ENCODE measurements at regions not wholly inside any gene's neighbourhood (a gene's known extent, or its start where the extent isn't known, plus 50 kb on each side); places are given as distances from the start of the nearest gene placed in this dataset.
"Not testable (repeated sequence)": the region's sequence is repeated elsewhere in the genome, so short reads cannot be mapped to it uniquely, and the experiment has no call there.

DNA sequence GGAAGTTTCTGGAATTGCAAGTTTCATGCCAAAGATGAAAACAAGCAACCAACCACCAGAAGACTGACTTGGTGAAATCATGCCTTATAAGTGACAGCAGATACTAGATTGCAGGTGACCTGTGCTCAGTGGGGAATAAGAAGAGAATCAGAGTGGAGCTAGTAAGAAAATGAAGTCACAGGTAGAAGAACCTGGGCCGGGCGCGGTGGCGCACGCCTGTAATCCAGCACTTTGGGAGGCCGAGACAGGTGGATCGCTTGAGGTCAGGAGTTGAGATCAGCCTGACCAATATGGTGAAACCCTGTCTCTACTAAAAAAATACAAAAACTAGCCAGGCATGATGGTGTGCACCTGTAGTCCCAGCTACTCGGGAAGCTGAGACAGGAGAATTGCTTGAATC is 251.7 kb upstream of the PODXL start:
- intact Hi-C loops (cut with micrococcal nuclease) = not testable (repeated sequence)

DNA sequence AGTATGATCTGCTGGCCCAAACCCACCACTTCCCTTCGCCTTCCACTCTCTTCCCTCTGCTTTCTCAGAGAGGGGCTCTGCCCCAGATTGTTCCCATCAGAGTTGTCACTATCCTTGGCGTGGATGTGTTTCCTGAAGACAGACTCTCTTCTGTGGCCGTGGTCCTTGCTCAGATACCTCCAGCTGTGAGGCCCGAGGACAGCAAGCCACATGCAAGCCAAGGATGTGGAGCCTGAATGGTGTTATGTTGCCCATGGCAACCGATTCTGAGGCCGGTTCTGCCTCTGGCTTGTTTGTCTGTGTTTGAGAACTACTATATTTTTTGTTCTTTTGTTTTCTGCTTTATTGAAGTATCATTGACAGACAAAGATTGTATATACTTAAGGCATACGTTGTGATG is 247.4 kb upstream of the PODXL start:
- intact Hi-C loops (cut with micrococcal nuclease) = no loop called here

DNA sequence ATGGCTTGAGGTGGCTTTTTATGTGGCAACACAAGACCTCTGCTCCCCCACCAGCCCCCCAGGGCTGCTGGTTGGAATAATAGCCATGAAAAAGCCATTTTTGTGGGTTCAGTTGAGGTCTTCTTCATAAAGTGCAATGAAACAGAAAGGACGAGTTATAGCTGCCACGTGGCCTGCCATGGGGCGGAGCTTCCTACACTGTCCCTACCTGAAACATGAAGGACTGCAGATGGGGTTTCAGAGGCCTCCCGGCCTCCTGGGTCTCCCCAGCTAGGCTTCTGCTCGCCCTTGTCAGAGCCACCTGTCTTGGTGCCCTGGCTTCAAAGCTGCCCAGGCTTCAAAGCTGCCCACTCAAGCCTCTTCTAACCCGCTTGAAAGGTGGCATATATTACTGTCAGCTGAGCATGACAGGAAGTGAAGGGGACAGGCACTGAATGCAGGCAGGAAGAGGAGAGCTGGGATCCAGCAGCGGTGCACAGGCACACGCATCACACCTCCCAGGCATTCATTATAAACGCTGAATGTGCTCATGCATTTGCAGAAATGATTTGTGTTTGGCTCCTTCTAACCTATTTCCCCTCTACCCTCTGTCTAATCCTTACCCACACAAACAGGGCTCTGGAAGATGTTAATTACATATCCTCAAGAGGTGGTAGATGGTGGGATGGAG is 245.9 kb upstream of the PODXL start:
- intact Hi-C loops (cut with micrococcal nuclease) = no loop called here

DNA sequence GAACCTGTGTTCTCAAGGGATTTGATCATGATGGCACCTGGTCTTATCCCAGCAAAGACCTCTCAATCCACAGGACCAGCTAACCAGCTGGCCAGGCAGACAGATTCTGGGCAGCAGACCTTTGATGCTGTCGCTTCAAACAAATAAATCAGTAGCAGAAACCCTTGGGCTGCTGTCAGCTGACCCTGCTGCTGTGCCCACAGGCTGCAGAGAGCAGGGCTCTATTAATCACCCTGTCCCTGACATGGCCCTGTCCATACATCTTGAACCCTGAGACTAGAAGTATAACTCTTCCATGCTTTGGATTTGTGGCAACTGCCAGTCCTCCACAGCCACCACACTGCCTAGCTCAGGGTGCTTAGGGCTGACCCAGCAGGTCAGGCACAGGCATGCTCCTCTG is 244.1 kb upstream of the PODXL start:
- intact Hi-C loops (cut with micrococcal nuclease) = no loop called here

DNA sequence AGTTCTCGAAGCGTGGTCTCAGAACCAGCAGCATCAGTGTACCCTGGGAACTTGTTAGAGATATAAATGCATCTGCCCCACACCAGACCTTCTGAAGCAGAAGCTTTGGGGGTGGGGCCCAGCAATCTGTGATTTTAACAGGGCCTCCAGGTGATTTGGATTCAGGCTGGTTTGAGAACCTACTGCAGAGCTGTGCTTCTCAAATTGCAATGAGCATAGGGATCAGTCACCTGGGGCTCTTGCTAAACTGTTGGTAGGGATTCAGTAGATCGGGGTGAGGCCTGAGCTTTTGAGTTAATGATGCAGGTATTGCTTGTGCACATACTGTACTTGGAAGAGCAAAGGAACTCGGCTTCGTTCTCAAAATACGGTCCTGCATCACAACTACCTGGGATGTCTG is 243.6 kb upstream of the PODXL start:
- intact Hi-C loops (cut with micrococcal nuclease) = no loop called here

DNA sequence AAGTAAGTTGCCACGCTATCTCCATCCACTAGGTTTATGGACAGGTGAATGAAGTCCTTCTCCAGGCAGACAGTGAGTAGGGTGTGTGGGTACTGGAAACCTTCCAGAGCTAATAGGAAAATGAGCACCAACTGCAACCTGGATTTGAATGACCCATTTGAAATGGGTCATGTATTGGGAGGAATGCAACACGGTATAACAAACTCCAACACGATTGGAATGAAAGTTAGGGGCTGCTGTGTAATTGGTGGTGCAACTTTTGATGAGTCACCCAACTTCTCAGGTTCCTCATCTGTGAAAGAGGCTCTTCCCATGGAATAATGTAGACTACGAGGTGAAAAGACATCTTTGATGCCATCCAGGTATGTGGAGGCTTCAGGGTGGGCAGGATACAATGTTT is 241.4 kb upstream of the PODXL start:
- intact Hi-C loops (cut with micrococcal nuclease) = no loop called here

DNA sequence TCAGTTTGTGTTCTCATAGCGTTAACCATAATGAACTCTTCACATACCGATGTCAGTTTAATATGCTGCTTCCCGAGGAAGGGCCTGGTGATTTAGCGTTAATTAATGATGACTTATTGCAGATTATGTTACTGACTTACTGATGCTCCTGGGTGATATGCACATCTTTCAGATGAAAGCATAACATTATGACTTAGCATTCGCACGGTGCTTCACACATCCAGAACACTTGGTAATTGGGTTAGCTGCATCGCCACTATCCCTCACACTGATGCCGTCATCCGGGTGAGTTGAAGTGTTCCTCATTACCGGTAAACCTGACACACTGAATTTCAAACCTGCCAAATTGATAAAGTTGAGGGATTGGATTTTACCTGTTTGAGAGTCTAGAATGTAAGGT is 239.0 kb upstream of the PODXL start:
- intact Hi-C loops (cut with micrococcal nuclease) = no loop called here

DNA sequence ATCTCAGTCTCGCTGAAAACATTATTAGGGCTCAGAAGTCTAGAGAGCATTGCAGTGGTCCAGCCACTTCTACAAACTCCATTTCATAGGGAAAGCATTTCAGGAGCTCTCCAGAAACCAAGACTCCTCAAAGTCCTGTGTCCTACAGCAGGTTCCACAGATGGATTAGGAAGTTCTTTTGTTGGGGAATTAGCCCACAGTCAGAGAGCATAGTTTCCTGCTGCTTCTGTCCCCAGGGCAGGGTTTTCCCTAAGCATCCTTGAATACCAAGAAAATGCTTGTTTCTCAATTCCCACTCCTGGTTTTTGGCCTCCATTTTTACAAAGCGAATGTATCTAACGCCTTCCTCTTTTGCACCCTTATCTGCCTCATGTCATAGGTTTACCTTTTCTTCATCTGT is 235.9 kb upstream of the PODXL start:
- intact Hi-C loops (cut with micrococcal nuclease) = no loop called here

DNA sequence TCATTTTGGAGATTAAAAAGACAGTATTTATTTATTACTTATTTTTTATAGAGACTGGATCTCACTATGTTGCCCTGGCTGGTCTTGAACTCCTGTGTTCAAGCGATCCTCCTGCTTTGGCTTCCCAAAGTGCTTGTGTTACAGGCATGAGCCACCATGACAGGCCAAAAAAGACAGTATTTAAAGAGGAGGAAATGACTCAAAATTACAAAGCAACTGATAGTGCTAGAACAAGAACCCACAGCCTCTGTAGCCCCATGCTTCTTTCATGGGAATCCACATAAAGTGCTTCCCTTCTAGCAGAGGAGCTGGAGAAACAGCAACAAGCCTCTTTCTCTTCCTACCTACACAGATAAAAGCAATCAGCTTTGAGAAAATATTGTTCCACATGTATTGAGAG is 230.7 kb upstream of the PODXL start:
- intact Hi-C loops (cut with micrococcal nuclease) = no loop called here

DNA sequence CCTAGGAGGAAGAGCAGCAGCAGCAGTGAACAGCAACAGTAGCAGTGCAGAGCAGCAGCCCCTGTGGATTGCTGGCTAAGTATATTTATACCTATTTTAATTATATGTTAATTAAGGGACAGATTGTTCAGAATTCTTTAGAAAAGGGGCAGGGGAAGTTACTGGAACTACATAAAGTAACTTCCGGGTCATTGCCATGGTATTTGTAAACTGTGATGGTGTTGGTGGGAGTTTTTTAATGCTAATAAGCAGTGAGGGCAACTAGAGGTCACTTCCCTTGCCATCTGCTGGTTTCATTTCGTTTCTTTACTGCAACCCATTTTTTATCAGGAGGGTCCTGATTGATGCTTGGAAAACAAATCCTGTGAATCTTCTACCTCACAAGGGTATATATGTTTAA is 229.8 kb upstream of the PODXL start:
- intact Hi-C loops (cut with micrococcal nuclease) = no loop called here

DNA sequence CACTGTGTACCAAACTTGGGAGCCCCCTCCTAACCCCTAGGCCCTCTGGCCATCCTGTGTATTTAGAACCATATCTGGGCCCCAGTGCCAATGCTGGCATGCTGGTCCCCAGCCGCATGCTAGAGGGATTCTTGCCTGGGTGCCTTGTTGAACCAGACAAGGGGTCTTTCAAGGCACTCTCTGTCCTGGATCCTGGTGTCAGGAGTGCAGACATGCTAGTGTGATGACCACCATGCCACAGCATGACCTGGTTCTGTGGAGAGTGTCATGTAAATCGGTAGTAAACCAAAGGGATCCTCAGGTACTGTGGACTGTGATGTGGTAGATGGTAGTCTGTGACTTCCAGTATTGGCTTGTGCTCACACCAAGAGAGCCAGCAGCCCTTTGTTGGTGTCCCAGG is 222.2 kb upstream of the PODXL start:
- intact Hi-C loops (cut with micrococcal nuclease) = no loop called here

DNA sequence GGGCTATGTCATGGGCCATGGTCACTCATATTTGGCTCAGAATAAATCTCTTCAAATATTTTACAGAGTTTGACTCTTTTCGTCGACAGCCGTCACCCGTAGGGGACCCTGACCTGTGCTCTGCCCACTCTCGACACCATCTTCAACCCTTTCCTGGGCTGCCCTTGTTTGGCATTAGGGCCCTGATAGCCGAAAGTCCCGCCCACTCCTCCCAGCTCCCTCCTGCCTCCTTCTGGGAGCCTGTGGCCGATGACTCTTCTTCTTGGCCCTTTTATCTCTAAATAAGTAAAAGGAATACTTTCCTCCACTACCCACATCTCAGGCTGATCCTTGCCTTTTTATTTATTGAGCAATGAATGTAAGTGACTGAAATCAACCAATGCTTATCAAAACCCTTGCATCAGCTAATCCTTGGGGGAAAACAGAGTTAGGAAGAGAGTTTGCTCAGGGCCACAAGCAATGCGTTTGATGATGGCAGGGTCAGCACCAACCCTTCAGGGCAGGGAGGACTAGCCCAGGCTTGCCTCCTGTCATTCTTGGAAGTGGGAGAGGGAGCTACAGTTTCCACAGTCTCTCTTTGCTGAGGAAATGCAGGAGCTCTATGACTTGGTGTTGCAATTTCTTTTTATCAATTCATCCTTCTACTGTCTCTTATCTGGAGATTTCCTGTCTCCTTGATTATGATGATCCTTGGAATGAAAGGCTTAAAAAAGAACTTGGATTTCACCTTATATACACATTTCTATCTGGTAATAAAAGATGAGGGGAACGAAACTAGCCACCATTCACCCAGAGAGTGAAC is 218.2 kb upstream of the PODXL start:
- intact Hi-C loops (cut with micrococcal nuclease) = no loop called here

DNA sequence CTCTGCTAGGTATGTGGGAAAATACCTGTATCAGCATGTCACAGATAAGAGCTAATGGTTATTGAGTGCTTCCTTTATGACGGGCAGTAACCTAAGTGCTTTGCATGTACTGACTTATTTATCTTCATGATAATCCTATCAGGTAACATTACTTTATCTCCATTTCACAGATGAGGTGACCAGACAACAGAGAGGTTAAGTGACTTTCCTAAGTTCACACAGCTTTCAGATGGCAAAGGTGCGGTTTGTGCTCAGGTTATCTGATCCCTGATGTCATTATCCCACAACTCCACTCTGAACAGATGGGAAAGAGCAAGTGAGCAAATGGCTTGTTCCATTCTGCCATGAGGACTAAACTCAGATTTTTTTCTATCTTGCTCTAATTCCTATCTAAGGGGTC is 217.0 kb upstream of the PODXL start:
- intact Hi-C loops (cut with micrococcal nuclease) = no loop called here

DNA sequence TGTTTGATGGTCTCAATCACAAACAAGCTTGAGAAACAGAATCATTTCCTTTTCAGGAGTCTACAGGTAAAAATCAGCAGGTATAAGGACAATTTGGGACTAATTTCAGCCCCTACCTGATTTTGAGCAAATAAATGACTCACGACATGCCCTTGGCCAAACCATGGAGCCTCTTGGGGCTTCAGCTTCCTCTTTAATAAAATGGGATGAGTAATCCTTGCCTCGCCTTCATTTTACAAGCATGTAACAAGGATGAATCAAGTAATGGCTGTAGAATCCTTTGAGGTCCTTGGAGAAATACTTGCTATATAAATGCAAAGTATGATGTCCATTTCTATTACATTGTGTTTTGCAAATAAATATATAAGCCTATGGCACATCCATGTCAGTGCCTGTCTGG is 212.8 kb upstream of the PODXL start:
- intact Hi-C loops (cut with micrococcal nuclease) = no loop called here

DNA sequence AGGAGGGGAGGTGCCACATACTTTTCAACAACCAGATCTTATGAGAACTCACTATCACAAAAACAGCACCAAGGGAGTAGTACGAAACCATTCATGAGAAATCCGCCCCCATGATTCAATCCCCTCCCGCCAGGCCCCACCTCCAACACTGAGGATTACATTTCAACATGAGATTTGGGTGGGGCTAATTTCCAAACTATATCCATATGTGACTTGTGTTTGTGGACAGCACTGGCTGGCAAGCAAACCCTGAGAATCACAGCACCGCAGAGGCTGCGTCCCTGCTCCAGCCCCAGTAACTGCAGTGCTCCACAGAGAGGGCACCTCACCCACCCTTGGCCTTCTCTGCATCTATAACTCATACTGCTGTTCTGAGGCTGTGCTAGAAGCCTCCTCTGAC is 211.2 kb upstream of the PODXL start:
- intact Hi-C loops (cut with micrococcal nuclease) = no loop called here

DNA sequence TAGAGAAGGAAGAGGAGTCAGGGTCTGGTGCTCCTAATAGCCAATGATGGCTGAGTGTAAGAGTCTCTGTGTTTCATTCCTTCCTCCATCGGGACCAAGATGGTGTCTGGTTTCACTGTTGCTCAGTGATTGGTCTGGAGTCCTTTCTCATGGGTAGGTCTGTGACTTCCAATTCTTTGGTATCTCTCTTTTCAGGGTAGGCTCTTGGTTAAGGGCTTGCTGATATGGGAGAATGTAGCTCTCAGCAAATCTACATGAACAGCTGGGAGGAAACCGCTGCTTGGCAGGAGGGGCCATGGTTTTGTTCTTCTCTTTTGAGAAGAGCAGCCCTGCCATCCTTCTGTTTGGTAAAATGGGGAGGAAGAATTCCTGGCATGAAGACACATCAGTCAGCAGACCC is 209.1 kb upstream of the PODXL start:
- intact Hi-C loops (cut with micrococcal nuclease) = no loop called here

DNA sequence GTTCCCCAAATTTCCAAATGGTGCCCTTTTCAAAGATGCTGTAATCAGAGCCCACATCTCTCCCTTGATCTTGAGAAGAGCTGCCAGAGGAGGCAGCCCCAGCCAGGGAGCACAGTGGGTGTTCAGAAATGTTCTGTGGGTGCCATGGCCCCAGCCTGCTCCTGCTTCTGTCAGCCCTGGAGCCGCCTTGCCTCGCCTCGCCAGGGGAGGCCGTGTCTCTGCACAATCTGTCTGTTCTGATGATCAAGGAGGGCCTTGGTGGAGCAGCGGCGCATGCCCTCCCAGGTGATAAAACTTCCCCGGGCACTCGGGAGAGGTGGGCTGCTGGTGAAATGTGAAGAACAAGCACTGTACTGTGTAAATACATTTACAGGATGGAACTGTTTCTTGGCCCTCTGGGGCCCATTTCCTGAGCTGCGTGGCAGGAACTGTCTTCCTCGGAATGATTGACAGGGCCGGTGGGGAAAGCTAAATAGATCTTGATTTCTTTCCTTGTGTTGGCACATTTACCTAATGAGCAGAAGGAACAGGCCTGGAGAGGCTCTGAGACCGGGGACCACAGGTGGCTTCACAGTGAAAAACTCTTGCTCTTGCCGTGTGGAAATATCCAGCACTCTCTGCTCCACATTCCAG is 207.8 kb upstream of the PODXL start:
- intact Hi-C loops (cut with micrococcal nuclease) = no loop called here

DNA sequence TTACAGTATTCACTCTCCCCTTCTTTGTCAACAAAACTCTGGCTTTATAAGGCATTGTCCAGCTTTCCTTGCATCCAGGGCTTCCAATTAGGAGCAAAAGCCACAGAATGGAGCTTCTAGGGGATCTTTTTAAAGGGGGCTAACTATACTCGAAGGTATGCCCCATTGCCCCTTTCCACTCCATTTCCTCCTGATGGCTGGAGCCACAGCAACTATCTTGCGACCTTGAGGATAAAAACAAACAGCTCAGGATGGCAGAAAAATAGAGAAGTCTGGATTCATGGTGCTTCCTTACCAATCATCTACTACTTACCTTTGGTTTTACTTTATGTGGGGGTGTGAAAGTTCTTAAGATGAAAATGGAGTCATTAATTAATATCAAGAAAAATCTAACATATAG is 206.3 kb upstream of the PODXL start:
- intact Hi-C loops (cut with micrococcal nuclease) = no loop called here

DNA sequence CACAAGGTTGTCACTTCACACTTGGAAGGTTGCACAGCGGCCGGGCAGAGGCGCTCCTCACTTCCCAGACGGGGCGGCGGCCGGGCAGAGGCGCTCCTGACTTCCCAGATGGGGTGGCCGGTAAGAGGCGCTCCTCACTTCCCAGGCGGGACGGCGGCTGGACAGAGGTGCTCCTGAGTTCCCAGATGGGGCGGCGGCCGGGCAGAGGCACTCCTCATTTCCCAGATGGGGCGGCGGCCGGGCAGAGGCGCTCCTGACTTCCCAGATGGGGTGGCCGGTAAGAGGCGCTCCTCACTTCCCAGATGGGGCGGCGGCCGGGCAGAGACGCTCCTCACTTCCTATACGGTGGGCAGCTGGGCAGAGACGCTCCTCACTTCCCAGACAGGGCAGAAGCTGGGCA is 199.4 kb upstream of the PODXL start:
- intact Hi-C loops (cut with micrococcal nuclease) = not testable (repeated sequence)

DNA sequence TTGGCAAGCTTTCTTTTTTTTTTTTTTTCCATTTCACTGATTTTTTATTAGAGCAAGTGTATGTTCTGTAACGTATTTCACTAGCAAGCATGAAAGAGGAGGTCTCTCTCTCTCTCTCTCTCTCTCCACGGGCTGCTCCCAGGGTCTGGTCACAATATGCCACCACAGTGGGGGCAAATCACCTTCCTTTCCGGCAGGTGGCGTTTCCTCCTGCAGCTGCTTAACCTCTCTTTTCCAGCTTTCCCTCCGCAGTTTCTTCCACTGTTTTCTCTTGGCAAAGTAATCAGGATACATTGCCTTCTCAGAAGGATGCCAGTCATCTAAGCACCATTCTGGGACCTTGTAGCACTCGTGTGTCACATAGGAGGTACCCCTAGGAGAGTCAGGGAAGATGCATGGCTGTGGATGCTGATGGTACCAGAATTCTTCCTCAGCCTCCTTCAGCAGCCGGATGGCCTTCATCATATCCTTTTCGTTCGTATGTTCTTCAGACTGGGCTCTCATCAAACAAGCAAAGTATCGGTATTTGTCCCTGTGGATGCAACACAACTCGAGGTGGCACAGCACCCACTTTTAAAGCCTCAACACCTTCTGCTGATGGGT is 197.3 kb upstream of the PODXL start:
- intact Hi-C loops (cut with micrococcal nuclease) = no loop called here

DNA sequence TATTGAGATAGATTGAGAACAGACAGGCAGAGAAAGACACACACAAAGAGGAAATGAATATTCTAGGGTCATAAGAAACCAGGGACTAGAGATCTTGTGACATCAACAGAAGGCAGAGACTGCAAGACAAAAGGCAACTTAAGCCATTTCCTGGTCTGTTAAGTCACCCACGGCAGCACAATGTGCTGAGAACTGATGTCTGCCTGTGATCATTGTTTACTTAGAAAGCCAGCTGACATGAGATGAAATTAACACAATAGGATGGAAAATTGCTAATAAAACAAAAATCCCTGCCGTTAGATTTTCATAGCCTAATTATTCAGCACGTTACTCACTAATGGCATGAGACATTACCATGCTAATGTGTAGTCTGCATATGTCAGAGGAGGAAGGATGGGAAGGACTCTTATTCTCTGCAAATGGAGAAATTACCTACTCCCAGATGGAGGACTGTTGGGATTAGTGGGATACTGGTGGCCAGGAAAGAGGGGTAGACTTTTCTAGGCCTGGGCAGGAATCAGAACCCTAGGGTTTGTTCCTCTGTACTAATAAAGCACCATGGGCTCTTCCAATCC is 191.3 kb upstream of the PODXL start:
- intact Hi-C loops (cut with micrococcal nuclease) = no loop called here

All from T-helper 2 cell treated with Interferon-gamma antibody and Interleukin-4, amounts not matched to agents 100 ng/mL and 5 ng/mL, for 36 hours (primary cell).